ENCODE measurements at regions not wholly inside any gene's neighbourhood (a gene's known extent, or its start where the extent isn't known, plus 50 kb on each side); places are given as distances from the start of the nearest gene placed in this dataset. TPM values are rescaled to one million over a fixed set of nuclear protein-coding genes. Genes with fewer than 3 reads are reported as not detected.

Small RNA genes lying in the stretch of these regions (small RNA-seq; reads per million reads assigned to genes)
- not detected for gene RNU6-463P
